GM12872 (cell line): ENCODE measurements at regions not wholly inside any gene's neighbourhood (a gene's known extent, or its start where the extent isn't known, plus 50 kb on each side); places are given as distances from the start of the nearest gene placed in this dataset.

Experiments used
- TF ChIP-seq, protein P1 (sequence below): IDR thresholded peaks from 3 replicates; pipeline ENCODE4 v1.5.1; 2011; ENCODE audit warnings: low read depth, mild to moderate bottlenecking, low read length, moderate library complexity; ENCODE audit not compliant: insufficient read depth

DNA sequence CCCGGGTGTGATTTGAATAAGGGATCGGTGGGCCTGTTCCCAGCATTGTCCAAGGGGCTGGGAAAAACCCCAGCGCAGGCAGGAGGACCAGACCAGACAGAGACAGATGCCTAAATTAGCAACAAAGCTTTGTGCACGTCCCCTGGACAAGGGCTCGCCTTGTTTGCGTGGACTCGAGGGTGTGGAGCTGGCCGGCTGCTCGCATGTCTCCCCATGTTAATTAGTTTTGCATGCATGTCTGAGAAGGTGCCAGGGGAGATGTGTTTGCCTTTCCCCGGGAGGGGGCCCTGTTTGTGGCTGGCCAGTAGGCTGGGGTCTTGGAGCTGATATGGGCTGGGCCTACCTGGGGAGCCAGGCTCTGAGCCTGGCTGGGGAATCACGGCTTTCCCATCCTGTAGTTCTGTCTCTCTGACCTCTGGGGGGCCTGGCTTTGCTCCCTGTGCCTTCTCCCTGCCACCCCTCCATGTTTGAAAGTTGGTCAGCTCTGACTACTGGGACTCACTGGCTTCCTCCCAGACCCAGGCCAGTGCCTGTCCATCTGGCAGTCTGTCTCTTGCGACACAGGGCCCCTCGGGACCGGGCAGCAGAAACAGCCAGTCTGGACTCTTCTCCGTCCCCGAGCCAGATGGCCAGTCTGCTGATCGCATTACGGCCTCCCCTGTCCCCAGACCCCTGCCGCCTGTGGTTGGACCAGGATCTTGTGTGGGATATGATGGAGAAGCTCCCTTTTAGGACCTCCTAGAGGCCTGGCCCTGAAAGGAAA lies 55.4 kb upstream of the POLG start:
- TF ChIP-seq, protein P1, sequence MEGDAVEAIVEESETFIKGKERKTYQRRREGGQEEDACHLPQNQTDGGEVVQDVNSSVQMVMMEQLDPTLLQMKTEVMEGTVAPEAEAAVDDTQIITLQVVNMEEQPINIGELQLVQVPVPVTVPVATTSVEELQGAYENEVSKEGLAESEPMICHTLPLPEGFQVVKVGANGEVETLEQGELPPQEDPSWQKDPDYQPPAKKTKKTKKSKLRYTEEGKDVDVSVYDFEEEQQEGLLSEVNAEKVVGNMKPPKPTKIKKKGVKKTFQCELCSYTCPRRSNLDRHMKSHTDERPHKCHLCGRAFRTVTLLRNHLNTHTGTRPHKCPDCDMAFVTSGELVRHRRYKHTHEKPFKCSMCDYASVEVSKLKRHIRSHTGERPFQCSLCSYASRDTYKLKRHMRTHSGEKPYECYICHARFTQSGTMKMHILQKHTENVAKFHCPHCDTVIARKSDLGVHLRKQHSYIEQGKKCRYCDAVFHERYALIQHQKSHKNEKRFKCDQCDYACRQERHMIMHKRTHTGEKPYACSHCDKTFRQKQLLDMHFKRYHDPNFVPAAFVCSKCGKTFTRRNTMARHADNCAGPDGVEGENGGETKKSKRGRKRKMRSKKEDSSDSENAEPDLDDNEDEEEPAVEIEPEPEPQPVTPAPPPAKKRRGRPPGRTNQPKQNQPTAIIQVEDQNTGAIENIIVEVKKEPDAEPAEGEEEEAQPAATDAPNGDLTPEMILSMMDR: no peak

DNA sequence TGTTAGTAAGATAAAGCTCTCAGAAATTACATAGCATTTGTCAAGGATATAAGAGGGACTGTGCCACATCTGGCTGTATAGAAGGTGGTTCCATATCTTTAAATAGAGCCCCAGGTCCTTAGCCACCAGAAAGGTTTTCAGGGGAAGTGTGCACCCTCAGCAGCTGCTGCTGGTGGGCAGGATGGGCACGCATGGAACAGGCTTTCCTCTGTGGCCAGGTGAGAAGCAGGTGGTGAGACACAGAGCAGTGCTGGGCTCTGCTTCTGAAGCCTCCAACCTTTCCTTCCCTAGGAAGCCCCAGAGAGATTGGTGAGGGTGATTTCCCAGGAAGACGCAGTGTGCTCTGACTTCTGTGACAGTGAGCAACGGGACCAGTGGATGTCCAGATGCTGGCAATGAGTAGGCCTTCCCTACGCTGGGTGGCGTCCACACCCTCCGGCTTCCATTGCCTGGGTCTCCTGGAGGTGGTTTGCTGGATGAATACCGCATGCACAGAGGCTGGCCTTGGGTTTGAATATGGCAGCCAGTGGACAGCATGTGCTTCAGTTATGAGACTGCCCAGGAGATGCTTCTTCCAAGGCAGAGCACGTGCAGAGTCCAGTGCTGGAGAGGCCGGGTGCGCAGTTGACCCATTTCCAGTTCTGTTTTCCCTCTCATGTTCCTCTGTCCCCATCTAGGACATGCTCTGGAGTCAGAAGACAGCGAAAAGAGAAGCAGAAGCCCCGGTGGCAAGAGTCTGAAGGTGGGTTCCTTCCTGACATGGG lies 52.7 kb upstream of the POLG start:
- TF ChIP-seq, protein P1: no peak

DNA sequence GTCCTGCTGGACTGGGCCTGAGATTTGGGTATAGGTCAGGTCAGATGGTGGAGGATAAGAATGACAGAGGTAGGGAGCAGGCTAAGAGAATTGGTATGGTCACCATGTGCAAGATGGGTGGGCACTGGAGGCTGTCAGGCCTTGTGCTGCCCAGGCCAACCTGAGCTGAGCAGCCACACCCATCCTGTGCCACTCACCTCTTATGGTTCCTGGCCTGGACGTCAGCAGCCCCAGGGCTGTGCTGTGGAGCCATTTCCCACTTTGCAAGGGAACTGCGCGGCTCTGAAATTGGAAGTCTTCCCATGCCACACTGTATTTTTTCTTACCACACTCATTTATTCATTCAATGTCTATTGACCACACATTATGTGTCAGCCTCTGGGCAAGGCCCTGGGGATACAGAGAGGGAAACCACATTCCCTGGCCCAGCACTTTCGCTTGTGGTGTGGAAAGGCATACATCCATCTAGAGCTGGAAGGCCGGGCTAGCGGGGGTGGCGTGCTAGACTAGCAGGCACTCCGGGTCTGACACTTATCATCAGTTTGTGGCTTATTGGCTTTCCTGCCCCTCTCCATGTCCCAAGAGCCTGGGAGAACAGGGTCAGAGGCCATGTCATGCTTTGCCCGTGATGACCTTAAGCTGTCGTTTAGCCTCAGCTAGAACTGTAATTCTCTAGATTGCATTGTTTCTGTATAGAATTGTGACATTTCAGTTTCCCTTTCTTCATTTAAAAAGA lies 51.1 kb upstream of the POLG start:
- TF ChIP-seq, protein P1: no peak
